ENCODE measurements at regions not wholly inside any gene's neighbourhood (a gene's known extent, or its start where the extent isn't known, plus 50 kb on each side); places are given as distances from the start of the nearest gene placed in this dataset.

- Histone ChIP-seq H3K79me2 (ENCODE audit: control insufficient read depth, low read length) (no peaks in the 10 kb centered on the region), H3K9me2 (replicated peaks; ENCODE audit: control insufficient read depth, low read length) (no peaks in the 10 kb centered on the region), H3K4me1 (ENCODE audit: control insufficient read depth, low read length) (no peaks in the 10 kb centered on the region), H3K27ac (ENCODE audit: low read depth, low read length) (no peak overlapping the region), H3K4me3 (ENCODE audit: low read length) (no peak overlapping the region), H3F3A (ENCODE audit: control insufficient read depth, insufficient read depth) (no peaks in the 10 kb centered on the region), H3K4me2 (ENCODE audit: low read length) (no peak overlapping the region), H3K36me3 (ENCODE audit: control insufficient read depth, low read length) (no peaks in the 10 kb centered on the region), H4K20me1 (ENCODE audit: control insufficient read depth, insufficient read depth, low read depth, low read length) (no peaks in the 10 kb centered on the region), H3K9me3 (ENCODE audit: control insufficient read depth, insufficient read depth, low read length) (no peaks in the 10 kb centered on the region), H3K27me3 (ENCODE audit: control insufficient read depth, low read length) (no peaks in the 10 kb centered on the region)
- TF ChIP-seq EZH2phosphoT487 (IDR thresholded peaks at IDR 0.05; ENCODE audit: borderline replicate concordance, low read length) (no peak), CTCF (IDR thresholded peaks at IDR 0.05; ENCODE audit: low read depth, low read length, poor library complexity, severe bottlenecking) (no peak)
These were observed 95.9 kb upstream of the KLF4 start for GRCh38 chr9:107585465-107585864.

- no peaks in the 10 kb centered on the region for H3K79me2 ChIP-seq (ENCODE audit: control insufficient read depth, low read length)
- TF ChIP-seq CTCF (IDR thresholded peaks at IDR 0.05; ENCODE audit: low read depth, low read length, poor library complexity, severe bottlenecking): no peak
- TF ChIP-seq EZH2phosphoT487 (IDR thresholded peaks at IDR 0.05; ENCODE audit: borderline replicate concordance, low read length): no peak
These were observed 95.4 kb upstream of the KLF4 start for GRCh38 chr9:107584944-107585343.

GRCh38 chr9:107584186-107584585 lies 94.6 kb upstream of the KLF4 start:
- H3K4me3 ChIP-seq (ENCODE audit: low read length): no peak overlapping the region
- no peaks in the 10 kb centered on the region for H3K36me3 ChIP-seq (ENCODE audit: control insufficient read depth, low read length)
- H3K27ac ChIP-seq (ENCODE audit: low read depth, low read length): no peak overlapping the region
- H3K27me3 ChIP-seq (ENCODE audit: control insufficient read depth, low read length): no peaks in the 10 kb centered on the region
- no peaks in the 10 kb centered on the region for H3F3A ChIP-seq (ENCODE audit: control insufficient read depth, insufficient read depth)
- no peaks in the 10 kb centered on the region for H3K4me1 ChIP-seq (ENCODE audit: control insufficient read depth, low read length)
- no peaks in the 10 kb centered on the region for H4K20me1 ChIP-seq (ENCODE audit: control insufficient read depth, insufficient read depth, low read depth, low read length)
- no peaks in the 10 kb centered on the region for H3K79me2 ChIP-seq (ENCODE audit: control insufficient read depth, low read length)
- no peak overlapping the region for H3K4me2 ChIP-seq (ENCODE audit: low read length)
- H3K9me3 ChIP-seq (ENCODE audit: control insufficient read depth, insufficient read depth, low read length): no peaks in the 10 kb centered on the region
- TF ChIP-seq EZH2phosphoT487 (IDR thresholded peaks at IDR 0.05; ENCODE audit: borderline replicate concordance, low read length): no peak
- no peak for TF ChIP-seq CTCF (IDR thresholded peaks at IDR 0.05; ENCODE audit: low read depth, low read length, poor library complexity, severe bottlenecking)
- H3K9me2 ChIP-seq (replicated peaks; ENCODE audit: control insufficient read depth, low read length): no peaks in the 10 kb centered on the region

More at GRCh38 chr9:107584944-107585343, 95.4 kb upstream of the KLF4 start:
- Histone ChIP-seq H3K4me1 (ENCODE audit: control insufficient read depth, low read length) (no peaks in the 10 kb centered on the region), H3K27ac (ENCODE audit: low read depth, low read length) (no peak overlapping the region), H3K9me3 (ENCODE audit: control insufficient read depth, insufficient read depth, low read length) (no peaks in the 10 kb centered on the region), H3K9me2 (replicated peaks; ENCODE audit: control insufficient read depth, low read length) (no peaks in the 10 kb centered on the region), H3F3A (ENCODE audit: control insufficient read depth, insufficient read depth) (no peaks in the 10 kb centered on the region), H3K36me3 (ENCODE audit: control insufficient read depth, low read length) (no peaks in the 10 kb centered on the region), H3K4me2 (ENCODE audit: low read length) (no peak overlapping the region), H4K20me1 (ENCODE audit: control insufficient read depth, insufficient read depth, low read depth, low read length) (no peaks in the 10 kb centered on the region), H3K4me3 (ENCODE audit: low read length) (no peak overlapping the region), H3K27me3 (ENCODE audit: control insufficient read depth, low read length) (no peaks in the 10 kb centered on the region)
